GM21515 (cell line): ENCODE measurements at regions not wholly inside any gene's neighbourhood (a gene's known extent, or its start where the extent isn't known, plus 50 kb on each side); places are given as distances from the start of the nearest gene placed in this dataset.

Experiments used
- ATAC-seq: cut with Tn5 transposase; IDR thresholded peaks from one replicate; pipeline ENCODE4 v1.9.1; 2021; ENCODE audit not compliant: unreplicated experiment

- no peak for ATAC-seq
These were observed 231.2 kb upstream of the TPRG1 start for GRCh38 chr3:188940573-188940932.

- ATAC-seq: no peak
These were observed 230.7 kb upstream of the TPRG1 start for GRCh38 chr3:188941103-188941502.

GRCh38 chr3:188942191-188942590, 229.6 kb upstream of the TPRG1 start:
- no peak for ATAC-seq

- no peak for ATAC-seq
These were observed 228.2 kb upstream of the TPRG1 start for GRCh38 chr3:188943591-188943990.

GRCh38 chr3:188944108-188944507, 227.7 kb upstream of the TPRG1 start:
- no peak for ATAC-seq

- no peak for ATAC-seq
These were observed 225.2 kb upstream of the TPRG1 start for GRCh38 chr3:188946351-188947240.

GRCh38 chr3:188947401-188948280, 224.1 kb upstream of the TPRG1 start:
- ATAC-seq: no peak

- no peak for ATAC-seq
These were observed 223.3 kb upstream of the TPRG1 start for GRCh38 chr3:188948281-188948996.

GRCh38 chr3:188948997-188949389, 222.8 kb upstream of the TPRG1 start:
- ATAC-seq: no peak

- ATAC-seq: no peak
These were observed 222.3 kb upstream of the TPRG1 start for GRCh38 chr3:188949456-188949855.

- no peak for ATAC-seq
These were observed 221.8 kb upstream of the TPRG1 start for GRCh38 chr3:188949996-188950395.

- no peak for ATAC-seq
These were observed 220.8 kb upstream of the TPRG1 start for GRCh38 chr3:188950832-188951489.

- ATAC-seq: no peak
These were observed 220.0 kb upstream of the TPRG1 start for GRCh38 chr3:188951734-188952133.

- peak; percentile 71 for ATAC-seq
These were observed 217.1 kb upstream of the TPRG1 start for GRCh38 chr3:188954590-188955208.

GRCh38 chr3:188955919-188956318, 215.9 kb upstream of the TPRG1 start:
- no peak for ATAC-seq

- ATAC-seq: no peak
These were observed 214.8 kb upstream of the TPRG1 start for GRCh38 chr3:188956839-188957489.

- ATAC-seq: no peak
These were observed 212.8 kb upstream of the TPRG1 start for GRCh38 chr3:188959013-188959412.

GRCh38 chr3:188962253-188963247, 209.2 kb upstream of the TPRG1 start:
- ATAC-seq: no peak

GRCh38 chr3:188964957-188965356, 206.8 kb upstream of the TPRG1 start:
- ATAC-seq: no peak
